DND-41 (cell line): ENCODE measurements at regions not wholly inside any gene's neighbourhood (a gene's known extent, or its start where the extent isn't known, plus 50 kb on each side); places are given as distances from the start of the nearest gene placed in this dataset.

Experiments used
- CTCF ChIP-seq: IDR thresholded peaks from 2 replicates; pipeline ENCODE4 v1.5.1; 2012; ENCODE audit warnings: borderline replicate concordance, low read length, moderate library complexity, mild to moderate bottlenecking; ENCODE audit not compliant: poor library complexity, severe bottlenecking; ENCODE audit errors: extremely low read depth
- EZH2 ChIP-seq: IDR thresholded peaks from 3 replicates; pipeline ENCODE4 v1.6.1; 2012; ENCODE audit warnings: borderline replicate concordance, low read depth, mild to moderate bottlenecking, moderate library complexity, low read length, inconsistent platforms; ENCODE audit not compliant: severe bottlenecking

GRCh38 chr1:55323760-55324159 is 108.6 kb upstream of the USP24 start:
- TF ChIP-seq CTCF (no peak), EZH2 (no peak)
